Adrenal gland (tissue), 9 donors: ENCODE measurements at regions not wholly inside any gene's neighbourhood (a gene's known extent, or its start where the extent isn't known, plus 50 kb on each side); places are given as distances from the start of the nearest gene placed in this dataset.
A peak's percentile ranks its signal among the peaks of the same experiment; 100 is the strongest.

Source experiments
- DNase-seq, 7 donors: peaks; one replicate each; pipeline ENCODE4 v3.0.0-alpha.2; 2019 to 2020
- H3K27ac ChIP-seq, 5 donors: fragments of 200-600 bp; sonication (generic) in 4 of 5; 1 replicate in 3 of 5; 2 replicates in 2 of 5; pipeline versions ENCODE4 v1.5.1 to v1.8.0; 2016 to 2020; ENCODE audit warnings: mild to moderate bottlenecking in 1 of 5
- H3K27me3 ChIP-seq: fragments of 200-600 bp; 2 replicates; pipeline ENCODE4 v1.8.0; 2021
- H3K36me3 ChIP-seq, 2 donors: fragments of 200-600 bp; replicated peaks in 1 of 2; 1 replicate in 1 of 2; 2 replicates in 1 of 2; pipeline versions ENCODE4 v1.5.1 to v1.8.0; 2018 to 2022
- H3K4me1 ChIP-seq, 2 donors: fragments of 200-600 bp; replicated peaks in 1 of 2; 1 replicate in 1 of 2; 2 replicates in 1 of 2; pipeline versions ENCODE4 v1.5.1 to v1.8.0; 2018 to 2021
- H3K4me3 ChIP-seq, 4 donors: fragments of 200-600 bp; sonication (generic) in 3 of 4; one replicate each; pipeline ENCODE4 v1.5.1; 2016 to 2018
- H3K9me3 ChIP-seq, 3 donors: fragments of 200-600 bp; sonication (generic) in 1 of 3; replicated peaks in 1 of 3; 1 replicate in 2 of 3; 2 replicates in 1 of 3; pipeline versions ENCODE4 v1.5.1 to v1.8.0; 2016 to 2021
- CTCF ChIP-seq, 6 experiments: fragments of 450-650 bp in 4 of 6; fragments of 200-600 bp in 2 of 6; sonication (generic) in 1 of 6; IDR thresholded peaks; 1 replicate in 5 of 6; 2 replicates in 1 of 6; pipeline versions ENCODE4 v1.5.1 to v1.8.0; 2016 to 2021; ENCODE audit warnings: antibody characterized with exemption in 6 of 6, mild to moderate bottlenecking in 2 of 6, moderate library complexity in 1 of 6
- POLR2A ChIP-seq, 2 donors: fragments of 450-650 bp; IDR thresholded peaks; one replicate each; pipeline ENCODE4 v1.6.1; 2017; ENCODE audit warnings: antibody characterized with exemption in 2 of 2, mild to moderate bottlenecking in 2 of 2, moderate library complexity in 1 of 2
- WGBS, 4 donors: extraction: QIAGEN DNeasy Blood & Tissue Kit in 2 of 4; methylation state at CpG; one replicate each; pipeline versions ENCODE4 v1.1.5 to v1.1.7; 2013 to 2017; 5-methylcytosine and 5-hydroxymethylcytosine counted together
- intact Hi-C, 2 donors: fragments of 100-400 bp; cut with DNase I; formaldehyde crosslinking; loops; one replicate each; pipeline versions ENCODE4 v1.14.1 to v1.15.0; 2022 to 2023
- donor health status: healthy with polysubstance abuse.
- donor health status: Bipolar disorder and iron deficiency.
- donor health status: DM: yes; HTN: yes; CAD: no.
- donor health status: DM: no; HTN: no; CAD: no.
- donor health status: DM: no; HTN: no; CAD: no.

GRCh38 chr10:32149252-32149955, 93.2 kb upstream of the KIF5B start:
- TF ChIP-seq POLR2A (IDR thresholded peaks at IDR 0.05), result peak in 1 of 2 donors; percentile 61
- TF ChIP-seq CTCF (IDR thresholded peaks at IDR 0.05), result no peak
- Histone ChIP-seq H3K27me3 (no peaks in the 10 kb centered on the region), H3K4me1 (peaks cover 19 to 30% of the 10 kb centered on the region in 2 donors), H3K27ac (peak overlapping the region in 4 of 5 donors; percentile 46 to 87 (median 72)), H3K36me3 (no peaks in the 10 kb centered on the region), H3K4me3 (no peak overlapping the region), H3K9me3 (peaks cover 0 to 7% (median 0%) of the 10 kb centered on the region in 3 donors)
- 24 to 33% (median 28%) methylated on average over 8 of the region's 8 CpGs for WGBS, 4 donors
- intact Hi-C loops, result loop anchor here in 1 of 2 donors (10.0 kb wide), 1 partner anchor 95 kb away; the partner anchor contains the start of gene KIF5B
- peak; percentile 73 to 93 (median 90) for DNase-seq

GRCh38 chr10:32148864-32149251, 92.6 kb upstream of the KIF5B start:
- Histone ChIP-seq H3K36me3 (no peaks in the 10 kb centered on the region), H3K4me1 (peaks cover 19 to 30% of the 10 kb centered on the region in 2 donors), H3K27ac (peak overlapping the region in 4 of 5 donors; percentile 46 to 87 (median 72)), H3K9me3 (peaks cover 0 to 3% (median 0%) of the 10 kb centered on the region in 3 donors), H3K4me3 (no peak overlapping the region), H3K27me3 (no peaks in the 10 kb centered on the region)
- WGBS, 4 donors, result 45 to 66% (median 50%) methylated on average over 4 of the region's 4 CpGs
- DNase-seq, result no peak
- TF ChIP-seq CTCF (IDR thresholded peaks at IDR 0.05) (no peak), POLR2A (IDR thresholded peaks at IDR 0.05) (no peak)
- intact Hi-C loops, result loop anchor here in 1 of 2 donors (10.0 kb wide), 1 partner anchor 94 kb away; the partner anchor contains the start of gene KIF5B

- peaks cover 19 to 30% of the 10 kb centered on the region in 2 donors for H3K4me1 ChIP-seq
- H3K27me3 ChIP-seq, result no peaks in the 10 kb centered on the region
- no peak for TF ChIP-seq POLR2A (IDR thresholded peaks at IDR 0.05)
- TF ChIP-seq CTCF (IDR thresholded peaks at IDR 0.05), result no peak
- H3K9me3 ChIP-seq, result no peaks in the 10 kb centered on the region
- no peaks in the 10 kb centered on the region for H3K36me3 ChIP-seq
- no peak overlapping the region for H3K4me3 ChIP-seq
- 93 to 100% (median 95%) methylated on average over 1 of the region's 1 CpG for WGBS, 4 donors
- intact Hi-C loops, result loop anchor here in 1 of 2 donors (10.0 kb wide), 1 partner anchor 93 kb away; the partner anchor contains the start of gene KIF5B
- DNase-seq, result no peak
- H3K27ac ChIP-seq, result no peak overlapping the region
Measured at GRCh38 chr10:32147730-32148129, 91.5 kb upstream of the KIF5B start.

GRCh38 chr10:32146166-32146565, 89.9 kb upstream of the KIF5B start:
- H3K27ac ChIP-seq, result no peak overlapping the region
- WGBS, 4 donors, result 89 to 97% (median 95%) methylated on average over 4 of the region's 4 CpGs
- H3K4me1 ChIP-seq, result peaks cover 17 to 23% of the 10 kb centered on the region in 2 donors
- no peaks in the 10 kb centered on the region for H3K36me3 ChIP-seq
- no peaks in the 10 kb centered on the region for H3K9me3 ChIP-seq
- no peak for TF ChIP-seq CTCF (IDR thresholded peaks at IDR 0.05)
- no peak for TF ChIP-seq POLR2A (IDR thresholded peaks at IDR 0.05)
- no peak for DNase-seq
- intact Hi-C loops, result loop anchor here in 1 of 2 donors (10.0 kb wide), 1 partner anchor 91 kb away; the partner anchor contains the start of gene KIF5B
- no peak overlapping the region for H3K4me3 ChIP-seq
- H3K27me3 ChIP-seq, result no peaks in the 10 kb centered on the region
